ENCODE measurements at regions not wholly inside any gene's neighbourhood (a gene's known extent, or its start where the extent isn't known, plus 50 kb on each side); places are given as distances from the start of the nearest gene placed in this dataset.
"Not testable (repeated sequence)": the region's sequence is repeated elsewhere in the genome, so short reads cannot be mapped to it uniquely, and the experiment has no call there.

DNA sequence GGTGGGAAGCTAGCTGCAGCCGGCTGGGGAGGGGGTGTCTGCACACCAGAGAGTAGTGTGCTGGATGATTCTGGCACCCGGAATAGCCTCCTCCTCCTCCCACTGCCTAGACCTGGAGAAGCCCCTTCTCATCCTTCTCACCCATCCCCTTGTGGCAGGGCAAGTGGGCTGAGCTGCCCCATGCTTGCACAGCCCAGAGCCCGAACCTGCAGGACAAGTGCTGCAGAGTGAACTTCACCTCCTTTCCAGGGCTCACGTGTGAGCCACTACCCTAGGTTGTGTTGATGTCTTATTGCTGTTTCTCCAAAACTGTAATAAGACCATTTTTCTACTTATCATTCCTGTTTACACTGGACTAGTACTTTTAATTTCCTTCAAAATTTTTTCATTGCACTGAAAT, 56.1 kb upstream of the GLYATL1B start:
- Histone ChIP-seq H3K4me3 (ENCODE audit: low read depth, low read length) (no peak overlapping the region), H4K91ac (ENCODE audit: low read depth, low read length) (no peak overlapping the region), H3K14ac (ENCODE audit: low read length) (no peak overlapping the region), H3K9ac (ENCODE audit: low read length) (no peak overlapping the region), H2BK5ac (ENCODE audit: low read depth, low read length, poor library complexity) (no peak overlapping the region), H3K23ac (ENCODE audit: low read length) (no peak overlapping the region), H3K4me1 (ENCODE audit: control insufficient read depth in 1 of 2, insufficient read depth in 2 of 2, low read length in 2 of 2) (no peaks in the 10 kb centered on the region), H2AK5ac (ENCODE audit: low read length) (no peak overlapping the region), H3K27me3 (ENCODE audit: insufficient read depth, low read length) (no peaks in the 10 kb centered on the region), H3K36me3 (ENCODE audit: control insufficient read depth in 1 of 2, insufficient read depth in 2 of 2, low read length in 2 of 2) (no peaks in the 10 kb centered on the region), H2AFZ (ENCODE audit: insufficient read depth, low read length, poor library complexity) (no peak overlapping the region), H3K18ac (ENCODE audit: low read length) (no peak overlapping the region), H4K12ac (ENCODE audit: low read depth, low read length) (no peak overlapping the region), H3K79me2 (ENCODE audit: control insufficient read depth, insufficient read depth, low read length, poor library complexity) (no peaks in the 10 kb centered on the region), H4K8ac (ENCODE audit: low read depth, low read length) (no peak overlapping the region), H3K4ac (ENCODE audit: low read depth, low read length) (no peak overlapping the region), H3K4me2 (ENCODE audit: low read length) (no peak overlapping the region), H3K9me3 (ENCODE audit: insufficient read depth, low read depth, low read length) (no peaks in the 10 kb centered on the region), H2BK12ac (ENCODE audit: low read length) (no peak overlapping the region), H3K79me1 (ENCODE audit: low read length) (no peaks in the 10 kb centered on the region), H3K27ac (ENCODE audit: low read depth, low read length) (no peak overlapping the region), H2BK120ac (ENCODE audit: insufficient read depth, low read length, poor library complexity) (no peak overlapping the region)
- DNase-seq = no peak
- no CpG with 5 or more reads among the region's 4 CpGs for WGBS (ENCODE audit: extremely low coverage, insufficient coverage, insufficient read length)

DNA sequence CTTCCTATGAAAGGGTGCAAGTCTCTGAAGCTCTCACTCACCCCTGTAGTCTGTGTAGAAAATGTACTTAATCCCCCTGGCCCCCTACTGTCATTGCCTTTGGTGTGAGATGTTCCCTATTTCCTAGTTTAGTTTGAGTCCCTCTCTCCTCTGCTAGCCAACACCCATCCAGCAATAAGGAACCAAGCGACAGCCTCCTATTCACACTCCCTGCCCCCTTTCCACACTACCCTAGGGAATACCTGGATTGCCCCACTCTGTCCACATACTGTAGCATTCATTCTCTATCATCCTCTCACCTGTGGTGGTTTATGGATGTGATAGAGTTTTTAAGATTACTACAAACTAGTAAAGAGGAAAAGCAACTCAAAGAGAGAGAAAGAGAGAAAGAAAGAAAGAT, 54.4 kb upstream of the GLYATL1B start:
- not testable (repeated sequence) for H3K9ac ChIP-seq (ENCODE audit: low read length)

More for the DNA sequence above, 54.4 kb upstream of the GLYATL1B start:
- H3K14ac ChIP-seq (ENCODE audit: low read length); H3K4me2 ChIP-seq (ENCODE audit: low read length); H4K12ac ChIP-seq (ENCODE audit: low read depth, low read length); H4K91ac ChIP-seq (ENCODE audit: low read depth, low read length); H2AK5ac ChIP-seq (ENCODE audit: low read length); H3K4me3 ChIP-seq (ENCODE audit: low read depth, low read length); H3K18ac ChIP-seq (ENCODE audit: low read length); H3K4me1 ChIP-seq (ENCODE audit: control insufficient read depth in 1 of 2, insufficient read depth in 2 of 2, low read length in 2 of 2); H2BK12ac ChIP-seq (ENCODE audit: low read length); H3K27ac ChIP-seq (ENCODE audit: low read depth, low read length); H3K23ac ChIP-seq (ENCODE audit: low read length); H3K79me1 ChIP-seq (ENCODE audit: low read length); H4K8ac ChIP-seq (ENCODE audit: low read depth, low read length); H3K27me3 ChIP-seq (ENCODE audit: insufficient read depth, low read length); H3K4ac ChIP-seq (ENCODE audit: low read depth, low read length); H2AFZ ChIP-seq (ENCODE audit: insufficient read depth, low read length, poor library complexity); H3K36me3 ChIP-seq (ENCODE audit: control insufficient read depth in 1 of 2, insufficient read depth in 2 of 2, low read length in 2 of 2); H2BK120ac ChIP-seq (ENCODE audit: insufficient read depth, low read length, poor library complexity); H3K9me3 ChIP-seq (ENCODE audit: insufficient read depth, low read depth, low read length); DNase-seq; H3K79me2 ChIP-seq (ENCODE audit: control insufficient read depth, insufficient read depth, low read length, poor library complexity); H2BK5ac ChIP-seq (ENCODE audit: low read depth, low read length, poor library complexity): not testable (repeated sequence)
- WGBS (ENCODE audit: extremely low coverage, insufficient coverage, insufficient read length) = no CpG with 5 or more reads among the region's 1 CpG
